Pancreas (tissue), 10 donors: ENCODE measurements at regions not wholly inside any gene's neighbourhood (a gene's known extent, or its start where the extent isn't known, plus 50 kb on each side); places are given as distances from the start of the nearest gene placed in this dataset.

ENCODE experiments used
- ATAC-seq, 4 donors: fragments of 200-7000 bp; cut with Tn5 transposase; one replicate each; pipeline versions ENCODE4 v1.8.0 to v1.9.1; 2020; ENCODE audit warnings: mild to moderate bottlenecking in 4 of 4, moderate library complexity in 4 of 4
- DNase-seq, 6 donors: peaks; one replicate each; pipeline ENCODE4 v3.0.0-alpha.2; 2020
- FAIRE-seq: peaks from 2 replicates; lab custom pipeline; 2012; peaks lifted over from hg19 to GRCh38; lab: Jason Lieb, UNC
- H3K27ac ChIP-seq, 4 donors: fragments of 200-600 bp; sonication (generic); 1 replicate in 3 of 4; 2 replicates in 1 of 4; pipeline versions ENCODE4 v1.5.0 to v1.8.0; 2020
- H3K27me3 ChIP-seq, 4 donors: fragments of 200-600 bp; one replicate each; pipeline ENCODE4 v1.8.0; 2021
- H3K36me3 ChIP-seq, 3 donors: fragments of 200-600 bp; sonication (generic) in 1 of 3; one replicate each; pipeline versions ENCODE4 v1.5.0 to v1.8.0; 2020 to 2021
- H3K4me1 ChIP-seq, 3 donors: fragments of 200-600 bp; one replicate each; pipeline ENCODE4 v1.8.0; 2021
- H3K4me3 ChIP-seq, 4 donors: fragments of 200-600 bp; sonication (generic) in 2 of 4; one replicate each; pipeline versions ENCODE4 v1.5.0 to v1.8.0; 2020 to 2021
- H3K9me3 ChIP-seq, 4 donors: fragments of 200-600 bp; one replicate each; pipeline ENCODE4 v1.8.0; 2021
- CTCF ChIP-seq, 4 donors: fragments of 200-600 bp; sonication (generic) in 3 of 4; IDR thresholded peaks; one replicate each; pipeline versions ENCODE4 v1.5.0 to v1.8.0; 2021; ENCODE audit warnings: antibody characterized with exemption in 4 of 4
- WGBS, 2 donors: extraction: QIAGEN DNeasy Blood & Tissue Kit; methylation state at CpG; one replicate each; pipeline ENCODE4 v1.1.7; 2013; 5-methylcytosine and 5-hydroxymethylcytosine counted together
- intact Hi-C, 3 donors: fragments of 100-400 bp; cut with DNase I; formaldehyde crosslinking; loops; one replicate each; pipeline versions ENCODE4 v1.11.1 to v1.14.2; 2022
- donor health status: healthy with polysubstance abuse.
- donor health status: DM: no; HTN: no; CAD: no; lungs with moderate emphysema.
- donor health status: DM: no; HTN: no; CAD: no.
- donor health status: control.
- donor health status: control.
- donor health status: Bipolar disorder and iron deficiency.
- donor health status: DM: yes; HTN: yes; CAD: no.
- donor health status: DM: no; HTN: no; CAD: no.
- donor health status: DM: no; HTN: no; CAD: no.
- donor health status: DM: yes; HTN: yes; CAD: no.

DNA sequence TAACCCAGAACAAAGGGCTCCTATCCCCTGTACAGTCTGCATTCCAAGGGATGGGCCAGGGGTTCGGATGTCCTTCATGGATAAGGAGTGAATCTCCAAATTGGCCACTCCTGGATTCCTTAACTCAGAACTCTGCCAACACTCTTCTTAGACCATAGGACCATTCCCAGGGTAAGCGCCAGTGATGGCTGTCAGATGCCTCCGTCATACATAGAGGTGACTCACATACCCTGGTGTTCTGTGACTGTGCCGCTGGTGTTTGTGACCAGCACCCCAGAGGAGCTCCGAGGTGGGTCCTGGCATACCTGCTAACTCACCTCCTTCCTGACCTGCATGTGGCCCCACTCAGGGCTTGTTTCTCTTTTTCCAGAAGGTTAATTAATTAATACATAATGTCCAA is 134.7 kb downstream of the KLF13 start:
- TF ChIP-seq CTCF (IDR thresholded peaks at IDR 0.05): no peak
- ATAC-seq: no peak
- DNase-seq: no peak
- WGBS, 2 donors: 89% methylated on average over 5 of the region's 5 CpGs
- intact Hi-C loops: no loop called here
- no peak overlapping the region for H3K4me3 ChIP-seq
- FAIRE-seq: no peak
- no peak overlapping the region for H3K27ac ChIP-seq
- no peaks in the 10 kb centered on the region for H3K4me1 ChIP-seq
- H3K36me3 ChIP-seq: no peaks in the 10 kb centered on the region
- no peaks in the 10 kb centered on the region for H3K27me3 ChIP-seq
- no peaks in the 10 kb centered on the region for H3K9me3 ChIP-seq

- Histone ChIP-seq H3K27me3 (no peaks in the 10 kb centered on the region), H3K27ac (no peak overlapping the region), H3K9me3 (no peaks in the 10 kb centered on the region), H3K36me3 (no peaks in the 10 kb centered on the region), H3K4me3 (no peak overlapping the region), H3K4me1 (no peaks in the 10 kb centered on the region)
- intact Hi-C loops: no loop called here
- ATAC-seq (no peak), FAIRE-seq (no peak), DNase-seq (no peak)
- 85 to 92% methylated on average over 9 of the region's 9 CpGs for WGBS, 2 donors
- no peak for TF ChIP-seq CTCF (IDR thresholded peaks at IDR 0.05)
Observed at GRCh38 chr15:31461911-31462480, 135.4 kb downstream of the KLF13 start.

GRCh38 chr15:31463521-31464102 is 137.0 kb downstream of the KLF13 start:
- H3K27ac ChIP-seq: no peak overlapping the region
- no peaks in the 10 kb centered on the region for H3K4me1 ChIP-seq
- H3K36me3 ChIP-seq: no peaks in the 10 kb centered on the region
- ATAC-seq (no peak), FAIRE-seq (no peak), DNase-seq (peak in 1 of 6 donors; percentile 5)
- intact Hi-C loops: no loop called here
- no peaks in the 10 kb centered on the region for H3K9me3 ChIP-seq
- H3K4me3 ChIP-seq: no peak overlapping the region
- H3K27me3 ChIP-seq: no peaks in the 10 kb centered on the region
- no peak for TF ChIP-seq CTCF (IDR thresholded peaks at IDR 0.05)
- 72 to 85% methylated on average over 8 of the region's 8 CpGs for WGBS, 2 donors

- Histone ChIP-seq H3K27me3 (no peaks in the 10 kb centered on the region), H3K4me1 (no peaks in the 10 kb centered on the region), H3K9me3 (no peaks in the 10 kb centered on the region), H3K36me3 (no peaks in the 10 kb centered on the region), H3K27ac (no peak overlapping the region), H3K4me3 (no peak overlapping the region)
- TF ChIP-seq CTCF (IDR thresholded peaks at IDR 0.05): no peak
- 78 to 81% methylated on average over 13 of the region's 13 CpGs for WGBS, 2 donors
- DNase-seq (peak in 1 of 6 donors; percentile 13), ATAC-seq (no peak), FAIRE-seq (no peak)
- intact Hi-C loops: no loop called here
Observed at GRCh38 chr15:31464216-31465082, 137.8 kb downstream of the KLF13 start.
